GM18870 (cell line): ENCODE measurements at regions not wholly inside any gene's neighbourhood (a gene's known extent, or its start where the extent isn't known, plus 50 kb on each side); places are given as distances from the start of the nearest gene placed in this dataset.
"Not testable (repeated sequence)": the region's sequence is repeated elsewhere in the genome, so short reads cannot be mapped to it uniquely, and the experiment has no call there.

Source experiments
- ATAC-seq: cut with Tn5 transposase; IDR thresholded peaks from one replicate; pipeline ENCODE4 v1.9.1; 2021; ENCODE audit warnings: moderate library complexity; ENCODE audit not compliant: unreplicated experiment

- ATAC-seq: not testable (repeated sequence)
These were observed 347.4 kb downstream of the MAGEE1 start for GRCh38 chrX:76774912-76775311.

GRCh38 chrX:76796311-76796710, 368.8 kb downstream of the MAGEE1 start:
- no peak for ATAC-seq

- ATAC-seq: no peak
These were observed 375.2 kb downstream of the MAGEE1 start for GRCh38 chrX:76802708-76803107.

- no peak for ATAC-seq
These were observed 388.2 kb downstream of the MAGEE1 start for GRCh38 chrX:76815754-76816153.

- not testable (repeated sequence) for ATAC-seq
These were observed 389.8 kb downstream of the MAGEE1 start for GRCh38 chrX:76817279-76817678.

GRCh38 chrX:76821276-76821675, 393.8 kb downstream of the MAGEE1 start:
- ATAC-seq: no peak

GRCh38 chrX:76827672-76828071, 400.2 kb downstream of the MAGEE1 start:
- ATAC-seq: no peak

GRCh38 chrX:76840902-76841301, 413.4 kb downstream of the MAGEE1 start:
- ATAC-seq: not testable (repeated sequence)

- ATAC-seq: no peak
These were observed 423.3 kb downstream of the MAGEE1 start for GRCh38 chrX:76850851-76851250.

- no peak for ATAC-seq
These were observed 435.0 kb downstream of the MAGEE1 start for GRCh38 chrX:76862509-76862908.

GRCh38 chrX:76893930-76894329, 466.4 kb downstream of the MAGEE1 start:
- no peak for ATAC-seq

GRCh38 chrX:76915836-76916235, 488.3 kb downstream of the MAGEE1 start:
- ATAC-seq: no peak

- ATAC-seq: no peak
These were observed 490.5 kb downstream of the MAGEE1 start for GRCh38 chrX:76918033-76918432.

GRCh38 chrX:76919761-76920160, 492.3 kb downstream of the MAGEE1 start:
- ATAC-seq: no peak

GRCh38 chrX:76920607-76921006, 493.1 kb downstream of the MAGEE1 start:
- no peak for ATAC-seq

- no peak for ATAC-seq
These were observed 493.7 kb downstream of the MAGEE1 start for GRCh38 chrX:76921176-76921575.

GRCh38 chrX:76922100-76922499, 494.6 kb downstream of the MAGEE1 start:
- ATAC-seq: no peak

GRCh38 chrX:76924616-76925015, 497.1 kb downstream of the MAGEE1 start:
- ATAC-seq: not testable (repeated sequence)

- ATAC-seq: no peak
These were observed 504.0 kb downstream of the MAGEE1 start for GRCh38 chrX:76931518-76931917.

- no peak for ATAC-seq
These were observed 489.7 kb upstream of the FGF16 start for GRCh38 chrX:76957485-76957884.

- ATAC-seq: no peak
These were observed 475.5 kb upstream of the FGF16 start for GRCh38 chrX:76971393-76972376.

GRCh38 chrX:76977452-76977851, 469.7 kb upstream of the FGF16 start:
- no peak for ATAC-seq

GRCh38 chrX:76987381-76987780, 459.8 kb upstream of the FGF16 start:
- no peak for ATAC-seq
